T-helper 22 cell (primary cell): ENCODE measurements at regions not wholly inside any gene's neighbourhood (a gene's known extent, or its start where the extent isn't known, plus 50 kb on each side); places are given as distances from the start of the nearest gene placed in this dataset.
"Not testable (repeated sequence)": the region's sequence is repeated elsewhere in the genome, so short reads cannot be mapped to it uniquely, and the experiment has no call there.

Source experiments
- DNase-seq: peaks from one replicate; pipeline ENCODE4 v3.0.0-alpha.2; 2020; ENCODE audit warnings: low read depth

DNA sequence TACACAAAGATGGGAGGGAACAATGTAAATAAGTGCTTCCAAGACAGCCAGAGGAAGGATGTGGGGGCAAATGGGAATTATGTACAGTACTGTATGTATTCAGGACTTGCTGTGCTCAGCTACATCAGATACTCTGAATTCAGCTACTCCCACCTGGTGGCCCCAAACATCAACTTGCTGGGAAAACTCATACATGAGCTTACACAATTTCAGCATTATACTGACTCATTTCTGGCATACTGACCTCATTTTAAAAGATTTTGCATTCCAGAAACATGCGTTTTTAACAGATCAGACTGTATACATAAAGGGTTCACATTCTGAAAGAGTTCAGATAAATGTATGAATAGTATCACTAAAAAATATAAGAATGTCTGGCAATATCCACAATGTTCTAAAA lies 59.7 kb downstream of the GPX5 start:
- DNase-seq: no peak

DNA sequence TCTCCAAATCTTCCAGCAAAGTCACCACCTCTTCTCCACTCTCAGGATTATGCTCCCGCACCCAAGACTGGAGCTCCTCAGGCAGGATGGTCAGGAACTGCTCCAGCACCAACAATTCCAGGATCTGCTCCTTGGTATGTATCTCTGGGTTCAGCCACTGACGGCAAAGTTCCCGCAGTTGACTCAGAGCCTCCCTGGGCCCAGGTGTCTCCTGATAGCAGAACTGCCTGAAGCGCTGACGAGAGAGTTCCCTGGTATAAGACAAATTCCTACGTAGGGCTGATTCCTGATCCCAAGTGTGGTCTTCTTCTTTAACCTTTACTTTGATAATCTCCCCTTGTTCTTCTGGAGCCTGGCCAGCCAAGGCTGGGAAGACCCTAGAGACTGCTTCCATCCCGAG lies 60.6 kb downstream of the GPX5 start:
- no peak for DNase-seq

DNA sequence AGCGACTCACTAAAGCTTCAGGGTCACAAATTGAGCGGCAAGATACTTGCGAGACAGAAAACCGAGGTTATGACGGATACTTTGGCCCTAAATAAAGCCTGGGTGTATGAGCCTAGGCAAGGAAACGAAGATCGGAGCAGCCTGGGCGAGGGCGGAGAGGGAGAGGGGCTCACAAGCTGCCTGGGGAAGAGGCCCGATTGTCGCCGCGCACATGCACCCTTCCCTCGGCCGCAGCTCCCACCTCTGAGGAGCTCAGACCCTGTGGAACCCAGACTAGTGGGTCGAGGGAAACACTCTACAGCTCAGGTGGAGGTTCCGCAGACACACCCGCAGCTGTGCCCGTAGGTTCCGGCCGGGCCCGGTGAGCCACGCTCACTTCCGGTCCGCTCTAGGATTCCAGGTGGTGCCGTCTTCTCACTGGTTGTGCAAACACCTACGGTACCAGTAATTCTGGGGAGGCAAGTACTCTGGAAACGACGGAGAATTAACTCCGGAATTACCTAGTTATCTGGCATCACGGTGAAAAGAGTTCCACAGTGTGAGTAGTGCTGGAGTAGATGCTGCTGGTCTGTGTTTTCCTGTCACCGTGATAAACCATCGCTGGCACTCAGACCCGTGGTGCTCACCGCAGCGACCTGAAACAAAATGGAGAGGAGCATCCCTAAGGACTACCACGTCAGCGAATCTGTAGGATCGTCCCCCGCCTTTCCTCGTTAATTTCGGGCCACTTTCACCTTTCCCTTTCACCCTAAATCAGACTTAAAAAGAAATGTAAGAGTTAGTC lies 61.5 kb downstream of the GPX5 start:
- DNase-seq: no peak

DNA sequence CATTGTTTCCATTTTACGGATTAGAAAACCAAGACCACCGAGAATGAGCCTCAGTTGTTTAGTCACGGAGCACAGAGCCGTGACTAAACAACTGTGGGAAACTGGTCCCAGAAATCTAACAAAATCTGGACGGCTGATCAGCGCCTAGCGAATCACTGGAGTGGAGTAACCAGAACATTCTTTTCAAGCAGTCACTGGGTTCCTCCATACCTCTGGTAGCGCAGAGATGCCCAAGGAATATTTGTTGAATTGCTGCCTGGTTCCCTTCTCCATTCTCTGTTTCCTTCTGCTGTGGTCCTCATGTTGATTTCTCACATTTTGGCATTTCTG lies 62.0 kb downstream of the GPX5 start:
- DNase-seq: no peak

DNA sequence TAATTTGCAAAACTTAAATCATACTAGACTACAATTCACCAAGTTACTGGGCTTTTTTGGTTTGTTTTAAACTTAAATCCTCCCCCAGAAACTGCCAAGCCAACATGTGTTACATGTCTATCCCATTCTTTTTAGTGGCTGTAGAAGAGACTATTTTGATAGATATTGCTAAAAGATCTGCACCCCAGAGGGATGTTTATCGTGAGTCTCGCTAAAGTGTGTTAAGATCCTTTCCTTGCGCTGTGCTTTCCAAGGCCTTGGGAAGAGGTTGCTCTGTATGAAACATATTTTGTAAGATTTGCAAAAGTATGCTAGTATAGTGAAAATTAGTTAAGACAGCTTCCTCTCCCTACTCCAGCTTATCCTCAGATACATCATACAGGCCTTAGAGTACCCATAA lies 63.0 kb downstream of the GPX5 start:
- no peak for DNase-seq

DNA sequence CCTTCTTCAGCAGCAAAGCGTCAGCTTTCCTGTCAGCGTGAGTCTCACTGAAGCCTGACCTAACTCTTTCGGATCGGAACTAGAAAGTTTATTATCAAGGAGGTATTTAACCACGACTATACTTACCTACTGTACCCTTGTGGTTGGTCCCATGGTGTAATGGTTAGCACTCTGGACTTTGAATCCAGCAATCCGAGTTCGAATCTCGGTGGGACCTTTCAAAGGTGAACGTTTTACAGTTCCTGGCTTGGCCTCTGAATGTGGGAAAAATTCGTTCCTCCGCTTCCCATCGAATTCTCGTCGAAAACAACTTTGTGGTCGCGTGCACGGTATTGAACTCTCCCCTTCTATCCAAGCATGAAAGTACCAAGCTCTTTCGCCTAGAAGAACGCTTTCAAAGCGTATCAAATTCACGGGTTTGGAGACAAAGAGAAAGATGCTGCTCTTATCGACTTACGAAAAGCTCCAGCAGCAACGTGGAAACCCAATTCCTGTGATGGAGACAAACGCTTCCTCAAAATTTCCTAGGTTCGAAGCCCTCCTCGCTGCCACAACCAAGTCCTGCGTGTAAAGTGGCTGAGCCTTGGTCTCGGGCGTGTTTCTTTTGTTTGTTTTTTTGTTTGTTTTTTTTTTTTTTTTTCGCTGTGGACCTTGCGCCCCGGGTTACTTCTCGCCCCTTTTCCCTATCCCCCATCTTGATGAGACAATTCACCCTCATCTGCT lies 63.7 kb downstream of the GPX5 start:
- DNase-seq: no peak

DNA sequence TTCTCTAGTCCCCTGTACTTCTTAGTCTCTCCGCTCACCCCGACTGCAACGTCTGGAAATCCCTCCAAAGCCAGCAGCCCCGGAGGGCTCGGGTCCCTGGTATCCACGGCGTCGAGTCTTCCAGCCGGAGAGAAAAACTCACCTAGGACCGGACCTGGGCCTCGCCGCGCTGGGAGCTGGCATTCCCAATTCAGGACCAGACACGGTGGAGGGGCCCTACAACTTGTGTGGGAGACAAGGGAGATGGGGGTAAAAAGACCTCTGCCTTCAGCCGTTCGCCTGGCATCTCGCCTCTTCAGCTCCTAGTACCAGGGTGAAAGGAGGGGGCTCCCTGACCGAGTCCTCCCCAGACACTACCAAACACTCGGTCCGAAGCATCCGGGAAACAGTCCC lies 64.3 kb downstream of the GPX5 start:
- no peak for DNase-seq

DNA sequence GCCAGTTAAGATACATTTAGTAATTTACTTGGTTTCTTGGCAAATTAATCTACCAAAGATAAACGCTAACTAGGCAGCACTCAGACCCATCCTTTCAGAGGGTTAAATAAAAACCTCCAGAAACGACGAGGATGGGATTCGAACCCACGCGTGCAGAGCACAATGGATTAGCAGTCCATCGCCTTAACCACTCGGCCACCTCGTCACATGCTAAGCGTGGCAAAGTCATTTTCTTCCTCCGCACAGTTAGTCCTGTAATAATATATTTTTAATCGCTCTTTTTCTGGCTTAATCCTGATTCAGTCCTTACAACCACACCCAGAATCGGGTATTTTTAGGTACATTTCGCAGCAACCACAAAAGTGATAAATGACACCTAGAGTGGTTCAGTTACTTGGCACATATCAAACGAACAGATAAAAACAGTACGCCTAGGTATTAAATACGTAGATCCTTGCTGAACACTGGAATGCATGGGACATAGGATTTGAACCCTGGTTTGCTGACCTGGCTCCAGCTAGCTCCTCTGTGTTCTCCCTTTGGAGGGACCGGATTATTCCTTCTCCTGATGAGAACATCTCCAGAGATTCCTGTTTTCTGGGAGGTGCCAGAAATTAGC lies 71.6 kb downstream of the GPX5 start:
- DNase-seq: no peak

DNA sequence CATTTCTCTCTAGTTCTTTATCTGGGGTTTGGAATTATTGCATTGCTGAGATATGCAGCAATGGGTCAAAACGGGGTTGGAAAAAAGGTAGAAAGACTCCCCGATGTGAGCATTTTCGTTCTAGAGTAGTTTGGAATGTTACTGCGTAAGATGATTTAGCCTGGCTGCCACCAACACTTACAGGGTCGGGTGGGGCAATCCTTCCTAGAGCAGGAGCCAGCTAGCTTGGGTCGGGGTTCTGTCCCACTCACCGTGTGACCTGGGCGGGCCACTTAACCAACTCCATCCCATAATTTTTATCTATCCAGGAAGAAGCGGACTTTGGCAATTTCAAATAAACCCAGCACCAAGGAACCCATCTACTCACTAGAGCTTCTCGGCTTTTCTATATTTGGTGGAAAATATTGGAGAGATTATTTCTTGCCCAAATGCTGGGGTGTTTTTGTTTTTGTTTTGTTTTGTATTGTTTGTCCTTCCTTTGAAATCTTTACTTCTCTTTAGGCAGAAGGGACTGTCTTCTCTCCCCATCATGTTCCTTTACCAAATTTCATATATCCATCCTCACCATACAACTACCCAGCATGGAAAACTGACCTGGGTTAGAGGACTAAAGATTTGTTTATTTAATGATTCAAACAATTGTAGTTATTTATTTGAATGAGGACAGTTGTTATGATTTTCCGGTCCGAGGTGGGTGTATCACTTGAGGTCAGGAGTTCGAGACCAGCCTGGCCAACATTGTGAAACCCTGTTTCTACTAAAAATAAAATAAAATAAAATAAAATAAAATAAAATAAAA lies 72.4 kb downstream of the GPX5 start:
- no peak for DNase-seq

DNA sequence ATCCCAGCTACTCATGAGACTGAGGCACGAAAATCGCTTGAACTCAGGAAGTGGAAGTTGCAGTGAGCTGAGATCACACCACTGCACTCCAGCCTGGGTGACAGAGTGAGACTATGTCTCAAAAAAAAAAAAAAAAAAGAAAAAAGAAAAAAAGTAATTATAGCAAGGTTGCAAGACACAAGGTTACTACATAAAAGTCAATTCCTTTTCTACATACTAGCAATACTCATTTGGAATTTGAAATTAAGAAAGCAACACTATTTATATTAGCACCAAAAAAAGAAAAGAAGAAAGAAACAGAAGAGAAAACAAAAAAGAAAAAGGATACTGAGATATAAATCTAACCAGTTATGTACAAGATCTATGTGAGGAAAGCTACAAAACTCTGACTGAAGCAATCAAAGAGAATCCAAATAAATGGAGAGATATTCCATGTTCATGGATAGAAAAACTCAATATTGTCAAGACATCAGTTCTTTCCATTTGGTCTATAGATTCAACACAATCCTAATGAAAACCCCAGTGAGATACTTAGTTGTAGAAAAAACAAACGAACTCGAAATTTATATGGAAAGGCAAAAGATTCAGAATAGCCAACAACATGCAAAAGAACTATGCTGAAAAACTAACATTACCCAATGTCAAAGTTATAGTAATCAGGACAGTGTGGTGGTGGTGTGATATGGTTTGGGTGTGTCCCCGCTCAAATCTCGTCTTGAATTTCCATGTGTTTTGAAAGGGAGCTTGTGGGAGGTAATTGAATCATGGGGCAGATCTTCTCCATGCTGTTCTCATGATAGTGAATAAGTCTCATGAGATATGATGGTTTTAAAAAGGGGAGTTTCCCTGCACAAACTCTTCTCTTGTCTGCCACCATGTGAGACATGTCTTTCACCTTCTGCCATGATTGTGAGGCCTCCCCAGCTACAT lies 73.3 kb downstream of the GPX5 start:
- DNase-seq: no peak

DNA sequence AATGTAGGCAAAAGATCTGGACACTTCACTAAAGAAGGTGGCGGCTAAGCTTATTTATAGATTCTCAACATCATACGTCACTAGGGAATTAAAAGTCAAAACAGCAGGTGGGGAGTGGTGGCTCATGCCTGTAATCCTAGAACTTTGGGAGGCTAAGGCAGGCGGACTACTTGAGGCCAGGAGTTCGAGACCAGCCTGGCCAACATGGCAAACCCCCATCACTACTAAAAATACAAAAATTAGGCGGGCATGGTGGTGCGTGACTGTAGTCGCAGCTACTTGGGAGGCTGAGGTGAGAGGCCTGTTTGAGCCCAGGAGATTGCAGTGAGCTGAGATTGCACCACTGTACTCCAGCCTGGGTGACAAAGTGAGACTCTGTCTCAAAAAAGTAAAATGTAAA lies 74.6 kb downstream of the GPX5 start:
- DNase-seq: no peak

DNA sequence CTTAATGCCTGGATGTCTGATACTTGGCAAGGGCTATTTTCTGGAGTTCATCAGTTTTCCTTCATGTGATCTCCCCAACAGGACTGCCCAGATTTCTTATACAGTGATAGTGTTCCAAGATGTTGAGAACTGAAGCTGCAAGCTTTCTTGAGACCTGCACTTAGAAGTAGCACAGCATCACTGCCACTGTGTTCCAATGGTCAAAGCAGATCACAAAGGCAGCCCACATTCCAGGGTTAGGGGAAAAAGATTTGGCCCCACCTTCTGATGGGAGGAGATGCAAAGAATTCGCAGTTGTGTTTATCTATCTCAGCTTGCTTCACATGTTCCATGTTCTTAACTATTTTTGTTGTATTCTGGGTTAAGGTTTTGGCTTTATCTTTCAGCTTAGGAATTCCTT lies 78.2 kb downstream of the GPX5 start:
- DNase-seq: no peak

DNA sequence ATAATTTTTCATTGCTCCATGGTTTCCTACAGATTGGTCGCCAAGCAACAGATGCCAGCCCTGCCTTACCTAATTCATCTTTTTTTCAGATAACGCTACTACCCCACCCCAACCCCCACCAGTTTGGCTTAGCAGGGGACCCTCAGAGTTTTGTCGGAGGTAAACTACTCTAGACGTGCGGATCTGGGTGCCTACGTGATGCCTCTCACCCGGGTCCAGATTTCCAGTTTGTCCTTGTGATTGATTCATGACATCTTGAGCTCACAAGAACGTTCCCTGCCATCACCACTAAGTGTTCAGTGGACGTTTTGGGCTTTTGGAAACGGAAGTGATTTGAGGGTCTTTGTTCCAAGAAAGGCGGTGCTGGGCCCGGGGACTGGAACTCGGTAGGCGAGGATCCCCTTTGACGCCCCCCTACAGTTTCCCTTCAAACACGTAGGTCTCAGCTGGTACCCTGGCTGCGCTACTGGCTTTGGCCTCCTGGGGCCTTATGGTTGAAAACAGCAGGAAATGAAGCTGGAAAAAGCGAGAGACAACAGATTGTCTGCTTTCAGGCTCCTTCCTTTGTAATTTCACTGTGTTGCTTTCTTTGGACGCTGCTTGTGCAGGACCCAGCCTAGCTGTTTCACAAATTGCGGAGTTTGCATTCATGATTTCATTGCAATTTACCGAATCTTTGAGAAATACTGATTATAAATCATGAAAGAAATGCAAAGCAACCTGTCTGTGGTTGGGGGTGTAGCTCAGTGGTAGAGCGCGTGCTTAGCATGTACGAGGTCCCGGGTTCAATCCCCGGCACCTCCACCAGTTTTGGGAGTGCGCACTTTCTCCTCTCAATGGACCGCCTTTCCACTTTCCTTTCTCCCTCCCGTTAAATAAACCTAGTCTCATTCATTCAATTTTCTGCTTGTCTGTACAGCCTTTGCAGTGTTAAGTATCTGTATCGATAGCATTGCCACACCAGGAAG lies 81.0 kb downstream of the GPX5 start:
- DNase-seq: no peak

DNA sequence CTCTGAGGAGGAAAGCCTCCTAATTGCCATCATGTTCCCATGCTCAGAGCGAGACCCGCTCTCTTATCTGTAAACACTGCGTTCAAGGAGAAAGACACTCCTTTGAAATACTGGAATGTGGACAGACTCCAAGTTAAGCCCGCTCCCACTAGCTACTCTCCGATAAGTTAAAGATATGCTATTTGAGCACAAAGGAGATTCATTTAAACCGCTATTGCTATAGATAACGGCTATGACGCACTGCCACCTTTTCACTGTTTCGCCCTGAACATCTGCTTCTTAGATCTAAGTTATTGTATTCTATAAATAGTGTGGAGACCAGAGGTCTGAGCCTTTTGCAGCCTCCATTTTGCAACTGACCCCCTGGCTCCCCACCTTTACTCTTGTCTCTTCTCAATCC lies 82.3 kb downstream of the GPX5 start:
- no peak for DNase-seq

DNA sequence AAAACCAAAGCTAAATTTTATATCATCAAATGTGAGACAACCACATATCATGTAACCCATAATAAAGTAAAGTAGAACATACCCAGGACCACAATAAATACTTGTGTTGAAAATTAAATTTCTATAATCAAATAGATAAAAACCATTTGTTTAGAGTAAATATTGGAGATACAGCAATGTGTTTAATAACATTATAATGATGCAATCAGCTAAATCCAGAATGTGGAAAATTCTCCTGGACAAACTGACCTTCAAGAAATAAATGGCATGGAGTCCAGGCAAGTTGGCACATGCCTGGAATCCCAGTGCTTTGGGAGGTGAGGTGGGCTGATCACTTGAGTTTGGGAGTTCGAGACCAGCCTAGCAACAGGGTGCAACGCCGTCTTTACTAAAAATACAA lies 84.0 kb downstream of the GPX5 start:
- no peak for DNase-seq

DNA sequence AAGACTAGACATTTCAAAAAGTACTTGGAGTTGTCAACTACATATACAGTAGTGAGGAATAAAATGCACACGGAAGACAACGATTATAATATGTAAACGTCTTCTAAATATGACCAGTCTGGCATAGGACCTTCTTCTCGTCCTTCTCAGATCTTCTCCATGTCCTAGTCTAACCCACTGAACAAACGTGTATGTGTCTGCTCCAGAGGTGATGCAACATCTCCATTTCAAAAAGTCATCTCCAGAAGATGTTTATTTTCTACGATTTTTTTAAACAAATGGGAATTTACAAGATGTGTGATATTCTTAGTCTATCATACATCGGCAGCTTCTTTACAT lies 89.9 kb downstream of the GPX5 start:
- DNase-seq: no peak

DNA sequence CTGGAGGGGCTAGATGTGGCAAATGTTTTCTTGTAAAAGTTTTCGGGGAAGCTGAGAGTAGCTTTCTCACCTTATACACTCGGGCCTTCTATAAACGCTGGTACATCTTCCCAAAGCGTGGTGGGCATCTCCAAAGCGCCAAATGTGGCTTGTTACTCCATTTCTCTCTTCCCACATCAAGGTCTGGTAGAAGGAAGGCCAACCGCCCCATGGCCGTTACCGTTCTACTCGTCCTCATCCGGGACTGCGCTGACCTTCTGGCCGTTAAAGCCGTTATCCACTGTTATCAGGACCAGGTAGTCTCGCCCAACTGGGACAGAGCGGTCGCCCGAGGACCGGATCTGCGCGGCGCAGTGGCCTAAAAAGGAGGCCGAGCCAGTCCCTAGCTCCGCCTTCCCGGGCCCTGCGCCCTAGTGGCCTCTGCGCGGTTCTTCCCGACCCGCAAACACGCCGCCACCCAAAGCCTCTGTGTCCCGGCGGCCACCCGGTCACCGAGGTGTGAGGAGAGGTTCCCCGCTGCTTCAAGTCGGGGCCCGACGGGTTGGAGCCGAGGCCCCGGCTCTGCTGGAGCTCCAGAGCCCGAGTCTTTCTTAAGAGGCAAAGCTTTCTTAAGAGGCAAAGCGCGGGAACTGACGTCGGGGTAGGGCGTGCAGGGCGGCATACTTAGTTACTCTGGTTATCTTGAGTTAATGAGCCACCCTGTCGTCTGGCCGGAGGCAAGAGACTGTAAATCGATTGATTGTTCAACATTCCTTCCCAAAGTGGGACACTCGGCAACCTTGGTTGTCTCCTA lies 90.5 kb downstream of the GPX5 start:
- DNase-seq: no peak

DNA sequence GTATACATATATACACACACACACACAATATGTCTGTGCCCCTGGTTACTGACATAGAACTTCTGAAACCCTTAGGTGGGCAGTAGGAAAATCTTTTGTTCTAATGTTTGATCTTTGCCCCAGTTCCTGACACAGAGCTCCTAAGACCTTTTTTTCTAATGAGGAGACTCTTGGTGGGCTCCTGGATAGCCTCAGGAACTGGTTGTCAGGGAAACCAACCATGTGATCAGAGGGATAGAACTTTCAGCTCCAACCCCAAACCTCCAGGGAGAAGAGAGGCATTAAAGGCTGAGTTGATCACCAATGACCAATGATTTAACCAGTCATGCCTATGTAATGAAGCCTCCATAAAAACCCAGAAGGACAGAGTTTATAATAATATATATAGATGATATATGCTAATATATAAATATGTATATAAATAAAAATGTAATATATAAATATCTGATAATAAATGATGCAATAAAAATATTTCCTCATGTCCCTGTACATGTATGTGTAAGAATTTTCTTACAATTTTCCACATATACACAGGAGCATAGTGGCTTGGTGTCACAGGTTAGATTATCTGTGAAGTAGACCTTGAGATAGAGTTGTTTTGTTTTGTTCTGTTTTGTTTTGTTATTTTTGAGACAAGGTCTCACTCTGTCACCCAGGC lies 93.3 kb downstream of the GPX5 start:
- no peak for DNase-seq

DNA sequence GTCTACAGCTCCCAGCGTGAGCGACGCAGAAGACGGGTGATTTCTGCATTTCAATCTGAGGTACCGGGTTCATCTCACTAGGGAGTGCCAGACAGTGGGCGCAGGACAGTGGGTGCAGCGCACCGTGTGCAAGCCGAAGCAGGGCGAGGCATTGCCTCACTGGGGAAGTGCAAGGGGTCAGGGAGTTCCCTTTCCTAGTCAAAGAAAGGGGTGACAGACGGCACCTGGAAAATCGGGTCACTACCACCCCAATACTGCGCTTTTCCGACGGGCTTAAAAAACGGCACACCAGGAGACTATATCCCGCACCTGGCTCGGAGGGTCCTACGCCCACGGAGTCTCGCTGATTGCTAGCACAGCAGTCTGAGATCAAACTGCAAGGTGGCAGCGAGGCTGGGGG lies 95.6 kb downstream of the GPX5 start:
- DNase-seq: not testable (repeated sequence)
